IPS DF 6.9 (cell line): ENCODE measurements at regions not wholly inside any gene's neighbourhood (a gene's known extent, or its start where the extent isn't known, plus 50 kb on each side); places are given as distances from the start of the nearest gene placed in this dataset.

ENCODE experiments used
- DNase-seq: peaks from one replicate; pipeline ENCODE4 v3.0.0-alpha.2; 2013; ENCODE audit warnings: low read depth, low spot score
- H3K27ac ChIP-seq: one replicate; pipeline ENCODE4 v1.5.1; 2013; ENCODE audit warnings: low read length, control low read depth
- H3K27me3 ChIP-seq: 2 replicates; pipeline ENCODE4 v1.6.1; 2013; ENCODE audit warnings: mild to moderate bottlenecking, low read length; ENCODE audit not compliant: control insufficient read depth, insufficient read depth
- H3K36me3 ChIP-seq: 2 replicates; pipeline ENCODE4 v1.6.1; 2013; ENCODE audit warnings: low read length; ENCODE audit not compliant: control insufficient read depth, insufficient read depth
- H3K4me1 ChIP-seq: 2 replicates; pipeline ENCODE4 v1.6.1; 2013; ENCODE audit warnings: low read length; ENCODE audit not compliant: control insufficient read depth, insufficient read depth
- H3K4me3 ChIP-seq: 2 replicates; pipeline ENCODE4 v1.5.1; 2013; ENCODE audit warnings: mild to moderate bottlenecking, low read length
- H3K9me3 ChIP-seq: 2 replicates; pipeline ENCODE4 v1.6.1; 2013; ENCODE audit warnings: low read length, inconsistent platforms; ENCODE audit not compliant: control insufficient read depth, insufficient read depth
- WGBS: extraction: QIAGEN DNeasy Blood & Tissue Kit; methylation state at CpG from one replicate; pipeline ENCODE4 v1.1.7; 2013; ENCODE audit warnings: mixed read lengths, missing lambda C conversion rate; ENCODE audit not compliant: insufficient read length, insufficient coverage; 5-methylcytosine and 5-hydroxymethylcytosine counted together

- WGBS: no CpG with 5 or more reads among the region's 28 CpGs
- no peaks in the 10 kb centered on the region for H3K36me3 ChIP-seq
- H3K27ac ChIP-seq: no peak overlapping the region
- no peak overlapping the region for H3K4me3 ChIP-seq
- no peaks in the 10 kb centered on the region for H3K9me3 ChIP-seq
- no peaks in the 10 kb centered on the region for H3K27me3 ChIP-seq
- H3K4me1 ChIP-seq: no peaks in the 10 kb centered on the region
- DNase-seq: no peak
Measured at GRCh38 chr20:7622399-7622961, 317.8 kb downstream of the HAO1 start.

GRCh38 chr20:7624886-7625285 is 315.4 kb downstream of the HAO1 start:
- Histone ChIP-seq H3K27me3 (no peaks in the 10 kb centered on the region), H3K36me3 (no peaks in the 10 kb centered on the region), H3K9me3 (no peaks in the 10 kb centered on the region), H3K4me1 (no peaks in the 10 kb centered on the region), H3K27ac (no peak overlapping the region), H3K4me3 (no peak overlapping the region)
- no peak for DNase-seq
- WGBS: no CpG with 5 or more reads among the region's 5 CpGs

- no peaks in the 10 kb centered on the region for H3K4me1 ChIP-seq
- no peak for DNase-seq
- H3K36me3 ChIP-seq: no peaks in the 10 kb centered on the region
- H3K9me3 ChIP-seq: no peaks in the 10 kb centered on the region
- no peak overlapping the region for H3K4me3 ChIP-seq
- no CpG with 5 or more reads among the region's 5 CpGs for WGBS
- H3K27me3 ChIP-seq: no peaks in the 10 kb centered on the region
- no peak overlapping the region for H3K27ac ChIP-seq
Measured at GRCh38 chr20:7627734-7628663, 312.3 kb downstream of the HAO1 start.

DNA sequence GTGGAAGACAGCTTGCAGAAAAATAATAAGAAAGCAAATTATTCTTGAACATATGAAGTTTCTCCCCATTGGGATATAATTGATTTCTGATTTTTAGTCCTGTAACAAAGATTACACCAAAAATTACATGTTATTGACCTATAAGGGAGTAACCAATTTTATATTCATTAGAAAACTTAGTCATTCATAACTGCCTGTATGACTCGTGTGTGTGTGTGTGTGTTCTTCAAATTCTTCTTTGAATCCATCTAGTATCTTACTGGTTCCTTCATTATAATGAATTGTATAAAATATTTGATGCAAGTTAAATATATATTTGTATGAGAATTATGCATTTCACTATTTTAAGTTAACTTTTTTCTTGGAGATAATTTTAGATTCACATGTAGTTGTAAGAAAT is 310.4 kb downstream of the HAO1 start:
- no peaks in the 10 kb centered on the region for H3K4me1 ChIP-seq
- H3K27ac ChIP-seq: no peak overlapping the region
- H3K4me3 ChIP-seq: no peak overlapping the region
- WGBS: no CpG with 5 or more reads among the region's 1 CpG
- H3K36me3 ChIP-seq: no peaks in the 10 kb centered on the region
- H3K9me3 ChIP-seq: no peaks in the 10 kb centered on the region
- no peak for DNase-seq
- H3K27me3 ChIP-seq: no peaks in the 10 kb centered on the region

DNA sequence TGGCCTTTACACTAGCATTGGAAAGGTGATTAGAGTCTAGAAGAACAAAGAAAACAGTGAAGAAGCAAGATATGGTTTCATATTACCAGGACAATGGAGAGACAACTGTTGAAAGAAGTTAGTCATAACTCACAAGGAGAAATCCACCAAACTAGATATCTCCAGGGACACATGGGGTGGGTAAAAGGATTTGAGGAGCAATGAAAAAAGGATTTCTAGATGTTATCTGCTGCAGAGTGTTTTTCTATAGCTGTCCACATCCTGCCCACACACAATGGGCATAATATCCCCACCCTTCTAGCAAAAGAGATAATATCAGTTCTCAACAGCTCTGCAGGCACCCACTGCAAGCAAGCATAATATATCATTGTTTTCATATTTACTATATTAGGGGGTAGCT is 303.1 kb downstream of the HAO1 start:
- Histone ChIP-seq H3K9me3 (no peaks in the 10 kb centered on the region), H3K4me1 (no peaks in the 10 kb centered on the region), H3K27me3 (no peaks in the 10 kb centered on the region), H3K27ac (no peak overlapping the region), H3K4me3 (no peak overlapping the region), H3K36me3 (no peaks in the 10 kb centered on the region)
- no peak for DNase-seq

- no peaks in the 10 kb centered on the region for H3K4me1 ChIP-seq
- no peak for DNase-seq
- no peaks in the 10 kb centered on the region for H3K27me3 ChIP-seq
- H3K9me3 ChIP-seq: no peaks in the 10 kb centered on the region
- H3K36me3 ChIP-seq: no peaks in the 10 kb centered on the region
- no CpG with 5 or more reads among the region's 6 CpGs for WGBS
- H3K27ac ChIP-seq: no peak overlapping the region
- H3K4me3 ChIP-seq: no peak overlapping the region
Measured at GRCh38 chr20:7650086-7650879, 290.0 kb downstream of the HAO1 start.

GRCh38 chr20:7654231-7654630 is 286.0 kb downstream of the HAO1 start:
- no peak overlapping the region for H3K4me3 ChIP-seq
- H3K27ac ChIP-seq: no peak overlapping the region
- no peaks in the 10 kb centered on the region; the same call in 1 of the 2 replicates for H3K4me1 ChIP-seq
- no peaks in the 10 kb centered on the region for H3K27me3 ChIP-seq
- H3K36me3 ChIP-seq: no peaks in the 10 kb centered on the region
- DNase-seq: no peak
- H3K9me3 ChIP-seq: no peaks in the 10 kb centered on the region

- Histone ChIP-seq H3K27me3 (no peaks in the 10 kb centered on the region), H3K9me3 (no peaks in the 10 kb centered on the region), H3K27ac (no peak overlapping the region), H3K4me1 (no peaks in the 10 kb centered on the region; the same call in 1 of the 2 replicates), H3K4me3 (no peak overlapping the region), H3K36me3 (no peaks in the 10 kb centered on the region)
- WGBS: no CpG with 5 or more reads among the region's 4 CpGs
- no peak for DNase-seq
Measured at GRCh38 chr20:7656687-7657467, 283.4 kb downstream of the HAO1 start.

DNA sequence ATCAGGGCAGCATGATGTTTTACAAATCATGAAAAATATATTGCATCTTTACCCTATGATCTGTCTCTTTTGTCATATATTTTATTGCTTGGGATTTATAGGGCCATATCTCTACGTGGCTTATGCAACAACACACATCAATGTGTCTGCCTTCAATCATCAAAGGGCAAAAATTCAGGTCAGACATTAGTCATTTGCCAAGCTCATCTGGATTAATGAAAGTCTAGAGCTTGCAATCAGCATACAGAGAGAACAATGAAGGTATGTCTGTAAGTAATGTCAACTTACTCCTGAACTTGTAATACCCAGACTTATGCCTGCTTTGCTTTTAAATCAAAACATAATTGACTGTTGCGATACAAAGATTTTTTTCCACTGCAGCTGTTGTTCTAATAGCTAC is 282.7 kb downstream of the HAO1 start:
- H3K4me1 ChIP-seq: no peaks in the 10 kb centered on the region; the same call in 1 of the 2 replicates
- no peak for DNase-seq
- no peak overlapping the region for H3K27ac ChIP-seq
- H3K4me3 ChIP-seq: no peak overlapping the region
- no peaks in the 10 kb centered on the region for H3K9me3 ChIP-seq
- WGBS: no CpG with 5 or more reads among the region's 2 CpGs
- H3K36me3 ChIP-seq: no peaks in the 10 kb centered on the region
- no peaks in the 10 kb centered on the region for H3K27me3 ChIP-seq

GRCh38 chr20:7660165-7660564 is 280.1 kb downstream of the HAO1 start:
- DNase-seq: no peak
- no peak overlapping the region for H3K4me3 ChIP-seq
- no CpG with 5 or more reads among the region's 3 CpGs for WGBS
- no peaks in the 10 kb centered on the region for H3K36me3 ChIP-seq
- H3K9me3 ChIP-seq: no peaks in the 10 kb centered on the region
- no peaks in the 10 kb centered on the region for H3K27me3 ChIP-seq
- no peak overlapping the region for H3K27ac ChIP-seq
- H3K4me1 ChIP-seq: no peaks in the 10 kb centered on the region; the same call in 1 of the 2 replicates
